Activated naive CD8-positive, alpha-beta T cell treated with anti-CD3 and anti-CD28 coated beads for 36 hours (primary cell): ENCODE measurements at regions not wholly inside any gene's neighbourhood (a gene's known extent, or its start where the extent isn't known, plus 50 kb on each side); places are given as distances from the start of the nearest gene placed in this dataset.

ENCODE experiments used
- DNase-seq: peaks from one replicate; pipeline ENCODE4 v3.0.0; 2021
- H3K27ac Mint-ChIP-seq: one replicate; pipeline ENCODE4 v1.8.0; 2022; ENCODE audit warnings: mild to moderate bottlenecking, moderate library complexity, mixed read lengths
- H3K27me3 Mint-ChIP-seq: one replicate; pipeline ENCODE4 v1.8.0; 2022; ENCODE audit warnings: mild to moderate bottlenecking, mixed read lengths
- H3K36me3 Mint-ChIP-seq: one replicate; pipeline ENCODE4 v1.8.0; 2021; ENCODE audit warnings: mild to moderate bottlenecking, mixed read lengths
- H3K4me1 Mint-ChIP-seq: one replicate; pipeline ENCODE4 v1.8.0; 2021; ENCODE audit warnings: mixed read lengths
- H3K4me3 Mint-ChIP-seq: one replicate; pipeline ENCODE4 v1.8.0; 2022; ENCODE audit warnings: mild to moderate bottlenecking, moderate library complexity, mixed read lengths
- H3K9me3 Mint-ChIP-seq: one replicate; pipeline ENCODE4 v1.8.0; 2022; ENCODE audit warnings: mixed read lengths

DNA sequence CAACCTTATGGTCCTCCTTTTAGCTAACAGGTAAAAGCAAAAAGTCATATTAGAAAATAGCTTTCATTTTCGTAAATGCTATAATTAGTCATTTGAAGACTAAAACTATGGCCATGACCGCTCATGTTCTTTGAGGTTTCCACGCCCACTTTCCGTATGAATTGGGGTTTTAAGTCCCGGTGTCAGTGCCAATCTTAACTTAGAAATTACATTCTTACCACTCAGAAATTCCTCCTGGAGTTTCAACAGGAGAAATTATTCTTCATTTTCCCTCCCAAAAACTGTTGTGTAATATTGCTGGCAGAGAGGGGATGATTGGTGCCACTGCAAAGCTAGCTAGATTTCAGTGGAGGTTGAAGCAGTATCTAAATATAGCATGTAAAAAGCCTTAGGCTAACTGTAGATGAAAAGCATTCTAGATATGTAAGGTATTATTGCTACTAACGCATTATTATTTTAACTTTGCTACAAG is 71.0 kb upstream of the MDFIC2 start:
- H3K4me1 Mint-ChIP-seq = peaks cover 2% of the 10 kb centered on the region
- no peak overlapping the region for H3K27ac Mint-ChIP-seq
- no peaks in the 10 kb centered on the region for H3K9me3 Mint-ChIP-seq
- H3K27me3 Mint-ChIP-seq = peaks cover 17% of the 10 kb centered on the region
- no peak overlapping the region for H3K4me3 Mint-ChIP-seq
- H3K36me3 Mint-ChIP-seq = no peaks in the 10 kb centered on the region
- DNase-seq = no peak

DNA sequence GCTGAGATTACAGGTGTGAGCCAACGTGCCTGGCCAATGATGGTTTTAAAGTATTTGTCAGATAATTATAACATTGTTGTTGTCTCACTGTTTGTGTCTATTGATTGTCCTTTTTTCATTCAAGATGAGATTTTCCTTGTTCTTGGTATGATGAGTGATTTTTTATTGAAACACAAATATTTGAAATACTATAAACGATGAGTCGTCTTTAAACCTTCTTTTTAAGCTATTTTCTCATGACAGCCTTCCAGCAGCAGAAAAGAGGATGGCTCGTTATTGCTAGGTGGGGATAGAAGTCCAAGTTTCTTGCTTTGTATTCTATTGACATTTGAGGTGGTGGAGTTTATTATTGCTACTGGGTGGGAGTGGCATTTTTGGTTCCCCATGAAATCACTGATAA is 61.7 kb upstream of the MDFIC2 start:
- Mint-ChIP-seq H3K4me1 (no peaks in the 10 kb centered on the region), H3K9me3 (peaks cover 10% of the 10 kb centered on the region), H3K27ac (no peak overlapping the region), H3K36me3 (no peaks in the 10 kb centered on the region), H3K27me3 (peaks cover 20% of the 10 kb centered on the region), H3K4me3 (no peak overlapping the region)
- no peak for DNase-seq
